Karpas-422 (cell line): ENCODE measurements at regions not wholly inside any gene's neighbourhood (a gene's known extent, or its start where the extent isn't known, plus 50 kb on each side); places are given as distances from the start of the nearest gene placed in this dataset.

Experiments used
- DNase-seq: peaks from one replicate; pipeline ENCODE4 v3.0.0-alpha.2; 2015
- H2AFZ ChIP-seq: fragments of 200-600 bp; sonication (generic); 2 replicates; pipeline ENCODE4 v1.6.1; 2014; ENCODE audit warnings: antibody characterized with exemption, low read length, mixed read lengths
- H3K27ac ChIP-seq: fragments of 200-600 bp; sonication (generic); 2 replicates; pipeline ENCODE4 v1.5.1; 2014; ENCODE audit warnings: mild to moderate bottlenecking, low read length, moderate library complexity
- H3K27me3 ChIP-seq: fragments of 200-600 bp; sonication (generic); 2 replicates; pipeline ENCODE4 v1.6.1; 2014; ENCODE audit warnings: low read length, mixed read lengths
- H3K36me3 ChIP-seq: fragments of 200-600 bp; sonication (generic); 2 replicates; pipeline ENCODE4 v1.6.1; 2014; ENCODE audit warnings: low read length, mixed read lengths; ENCODE audit not compliant: insufficient read depth
- H3K4me1 ChIP-seq: fragments of 200-600 bp; sonication (generic); 2 replicates; pipeline ENCODE4 v1.6.1; 2014; ENCODE audit warnings: mild to moderate bottlenecking, low read length, mixed read lengths
- H3K4me2 ChIP-seq: fragments of 200-600 bp; sonication (generic); 2 replicates; pipeline ENCODE4 v1.6.1; 2014; ENCODE audit warnings: low read length, low read depth, mild to moderate bottlenecking; ENCODE audit not compliant: poor library complexity, severe bottlenecking
- H3K4me3 ChIP-seq: fragments of 200-600 bp; sonication (generic); 2 replicates; pipeline ENCODE4 v1.5.1; 2014; ENCODE audit warnings: mild to moderate bottlenecking, antibody characterized with exemption, low read length, mixed read lengths
- H3K79me2 ChIP-seq: fragments of 200-600 bp; sonication (generic); 2 replicates; pipeline ENCODE4 v1.6.1; 2014; ENCODE audit warnings: mild to moderate bottlenecking, low read length, mixed read lengths
- H3K9ac ChIP-seq: fragments of 200-600 bp; sonication (generic); 2 replicates; pipeline ENCODE4 v1.6.0; 2014; ENCODE audit warnings: low read length
- H3K9me2 ChIP-seq: fragments of 200-600 bp; sonication (generic), shearing (Covaris generic); replicated peaks from 2 replicates; pipeline ENCODE4 v1.6.0; 2014; ENCODE audit warnings: mild to moderate bottlenecking, low read length, moderate library complexity; ENCODE audit not compliant: insufficient read depth
- H3K9me3 ChIP-seq: fragments of 300-700, 200-600 bp; sonication (generic); 2 replicates; pipeline ENCODE4 v1.6.1; 2014; ENCODE audit warnings: low read length, mixed read lengths
- H4K20me1 ChIP-seq: fragments of 200-600 bp; sonication (generic); 2 replicates; pipeline ENCODE4 v1.6.1; 2014; ENCODE audit warnings: mild to moderate bottlenecking, antibody characterized with exemption, low read length, low read depth; ENCODE audit not compliant: insufficient read depth

- no peaks in the 10 kb centered on the region for H3K36me3 ChIP-seq
- peaks cover 3% of the 10 kb centered on the region; the same call in 1 of the 2 replicates for H3K9me3 ChIP-seq
- H3K4me3 ChIP-seq: no peak overlapping the region
- H3K9ac ChIP-seq: no peak overlapping the region
- no peak overlapping the region for H2AFZ ChIP-seq
- no peaks in the 10 kb centered on the region for H4K20me1 ChIP-seq
- no peaks in the 10 kb centered on the region for H3K79me2 ChIP-seq
- no peaks in the 10 kb centered on the region for H3K9me2 ChIP-seq
- H3K27ac ChIP-seq: no peak overlapping the region
- DNase-seq: no peak
- no peaks in the 10 kb centered on the region for H3K27me3 ChIP-seq
- no peak overlapping the region for H3K4me2 ChIP-seq
- H3K4me1 ChIP-seq: no peaks in the 10 kb centered on the region
Observed at GRCh38 chr6:9499709-9500108, 915.2 kb downstream of the TFAP2A start.

- no peak for DNase-seq
- H3K9me2 ChIP-seq: no peaks in the 10 kb centered on the region
- no peaks in the 10 kb centered on the region for H3K79me2 ChIP-seq
- no peak overlapping the region for H3K9ac ChIP-seq
- no peak overlapping the region for H2AFZ ChIP-seq
- H3K27ac ChIP-seq: no peak overlapping the region
- H3K4me1 ChIP-seq: no peaks in the 10 kb centered on the region
- H3K9me3 ChIP-seq: peaks cover 3% of the 10 kb centered on the region; the same call in 1 of the 2 replicates
- no peaks in the 10 kb centered on the region for H3K27me3 ChIP-seq
- H4K20me1 ChIP-seq: no peaks in the 10 kb centered on the region
- H3K36me3 ChIP-seq: no peaks in the 10 kb centered on the region
- no peak overlapping the region for H3K4me3 ChIP-seq
- H3K4me2 ChIP-seq: no peak overlapping the region
Observed at GRCh38 chr6:9496837-9497236, 918.0 kb downstream of the TFAP2A start.

GRCh38 chr6:9494864-9495263, 920.0 kb downstream of the TFAP2A start:
- Histone ChIP-seq H3K79me2 (no peaks in the 10 kb centered on the region), H3K4me3 (no peak overlapping the region), H3K27me3 (no peaks in the 10 kb centered on the region)

GRCh38 chr6:9492790-9493189, 922.1 kb downstream of the TFAP2A start:
- no peak for DNase-seq
- H3K27me3 ChIP-seq: no peaks in the 10 kb centered on the region
- H3K9me3 ChIP-seq: peaks cover 3% of the 10 kb centered on the region; the same call in 1 of the 2 replicates
- H2AFZ ChIP-seq: no peak overlapping the region
- no peaks in the 10 kb centered on the region for H3K4me1 ChIP-seq
- H3K4me2 ChIP-seq: no peak overlapping the region
- no peak overlapping the region for H3K9ac ChIP-seq
- H3K36me3 ChIP-seq: no peaks in the 10 kb centered on the region
- H3K27ac ChIP-seq: no peak overlapping the region
- no peaks in the 10 kb centered on the region for H3K79me2 ChIP-seq
- H4K20me1 ChIP-seq: no peaks in the 10 kb centered on the region
- H3K4me3 ChIP-seq: no peak overlapping the region
- no peaks in the 10 kb centered on the region for H3K9me2 ChIP-seq

More at GRCh38 chr6:9494864-9495263, 920.0 kb downstream of the TFAP2A start:
- no peaks in the 10 kb centered on the region for H3K4me1 ChIP-seq
- peaks cover 3% of the 10 kb centered on the region; the same call in 1 of the 2 replicates for H3K9me3 ChIP-seq
- H3K36me3 ChIP-seq: no peaks in the 10 kb centered on the region
- H3K9ac ChIP-seq: no peak overlapping the region
- no peak overlapping the region for H2AFZ ChIP-seq
- no peak for DNase-seq
- H3K27ac ChIP-seq: no peak overlapping the region
- H3K4me2 ChIP-seq: no peak overlapping the region
- H3K9me2 ChIP-seq: no peaks in the 10 kb centered on the region
- no peaks in the 10 kb centered on the region for H4K20me1 ChIP-seq

- no peak for DNase-seq
- no peak overlapping the region for H3K27ac ChIP-seq
- H3K27me3 ChIP-seq: no peaks in the 10 kb centered on the region
- no peaks in the 10 kb centered on the region for H3K79me2 ChIP-seq
- no peaks in the 10 kb centered on the region for H4K20me1 ChIP-seq
- H3K4me1 ChIP-seq: no peaks in the 10 kb centered on the region
- no peaks in the 10 kb centered on the region for H3K9me3 ChIP-seq
- no peak overlapping the region for H3K4me2 ChIP-seq
- H3K9ac ChIP-seq: no peak overlapping the region
- no peaks in the 10 kb centered on the region for H3K36me3 ChIP-seq
- H3K9me2 ChIP-seq: no peaks in the 10 kb centered on the region
- no peak overlapping the region for H3K4me3 ChIP-seq
- no peak overlapping the region for H2AFZ ChIP-seq
Observed at GRCh38 chr6:9487128-9487527, 927.7 kb downstream of the TFAP2A start.

GRCh38 chr6:9485992-9486391, 928.9 kb downstream of the TFAP2A start:
- no peaks in the 10 kb centered on the region for H3K36me3 ChIP-seq
- H3K4me3 ChIP-seq: no peak overlapping the region
- H3K9ac ChIP-seq: no peak overlapping the region
- no peak for DNase-seq
- H3K4me1 ChIP-seq: no peaks in the 10 kb centered on the region
- no peaks in the 10 kb centered on the region for H3K27me3 ChIP-seq
- no peaks in the 10 kb centered on the region for H3K9me3 ChIP-seq
- no peak overlapping the region for H3K27ac ChIP-seq
- H4K20me1 ChIP-seq: no peaks in the 10 kb centered on the region
- H3K4me2 ChIP-seq: no peak overlapping the region
- H3K9me2 ChIP-seq: no peaks in the 10 kb centered on the region
- no peak overlapping the region for H2AFZ ChIP-seq
- H3K79me2 ChIP-seq: no peaks in the 10 kb centered on the region

GRCh38 chr6:9484686-9485085, 930.2 kb downstream of the TFAP2A start:
- Histone ChIP-seq H3K79me2 (no peaks in the 10 kb centered on the region), H3K27me3 (no peaks in the 10 kb centered on the region), H3K4me2 (no peak overlapping the region), H3K4me1 (no peaks in the 10 kb centered on the region), H3K36me3 (no peaks in the 10 kb centered on the region), H2AFZ (no peak overlapping the region), H3K9ac (no peak overlapping the region), H3K9me3 (no peaks in the 10 kb centered on the region), H4K20me1 (no peaks in the 10 kb centered on the region), H3K4me3 (no peak overlapping the region), H3K27ac (no peak overlapping the region), H3K9me2 (no peaks in the 10 kb centered on the region)
- DNase-seq: no peak

- Histone ChIP-seq H3K27me3 (no peaks in the 10 kb centered on the region), H3K4me1 (no peaks in the 10 kb centered on the region), H4K20me1 (no peaks in the 10 kb centered on the region), H3K9me3 (no peaks in the 10 kb centered on the region), H3K4me3 (no peak overlapping the region), H3K4me2 (no peak overlapping the region), H3K9ac (no peak overlapping the region), H3K9me2 (no peaks in the 10 kb centered on the region), H3K27ac (no peak overlapping the region), H3K79me2 (no peaks in the 10 kb centered on the region), H3K36me3 (no peaks in the 10 kb centered on the region), H2AFZ (no peak overlapping the region)
- DNase-seq: no peak
Observed at GRCh38 chr6:9484091-9484490, 930.8 kb downstream of the TFAP2A start.
